PFSK-1 (cell line): ENCODE measurements at regions not wholly inside any gene's neighbourhood (a gene's known extent, or its start where the extent isn't known, plus 50 kb on each side); places are given as distances from the start of the nearest gene placed in this dataset.

Experiments
- POLR2AphosphoS5 ChIP-seq: IDR thresholded peaks from 2 replicates; pipeline ENCODE4 v1.6.1; 2012; ENCODE audit warnings: low read depth, mild to moderate bottlenecking, control low read depth, low read length, moderate library complexity
- TF ChIP-seq, protein P1 (sequence below), 2 experiments: IDR thresholded peaks; 2 replicates each; pipeline versions ENCODE4 v1.6.1 to v1.8.0; 2011 to 2012; ENCODE audit warnings: low read depth in 2 of 2, low read length in 2 of 2, control low read depth in 1 of 2, inconsistent platforms in 1 of 2, mild to moderate bottlenecking in 1 of 2, moderate library complexity in 1 of 2; ENCODE audit not compliant: insufficient read depth in 1 of 2

DNA sequence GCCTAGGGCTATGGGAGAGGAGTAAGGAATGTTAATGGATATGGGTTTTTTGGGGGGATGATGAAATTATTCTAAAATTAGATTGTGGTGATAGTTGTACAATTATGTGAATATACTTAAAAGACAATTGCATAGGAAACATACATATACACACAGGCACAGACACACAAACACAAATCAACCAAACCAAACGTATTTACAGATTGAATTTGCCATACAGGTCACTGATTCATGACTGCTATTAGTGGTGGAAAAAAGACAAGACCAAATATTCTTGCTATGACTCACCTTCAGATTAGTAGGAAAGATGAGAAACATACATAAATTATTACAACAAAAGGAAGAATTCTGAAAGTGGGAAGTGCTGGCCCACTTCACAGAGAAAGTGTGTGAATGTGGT is 85.3 kb downstream of the C3orf38 start:
- TF ChIP-seq POLR2AphosphoS5: no peak
- TF ChIP-seq, protein P1, sequence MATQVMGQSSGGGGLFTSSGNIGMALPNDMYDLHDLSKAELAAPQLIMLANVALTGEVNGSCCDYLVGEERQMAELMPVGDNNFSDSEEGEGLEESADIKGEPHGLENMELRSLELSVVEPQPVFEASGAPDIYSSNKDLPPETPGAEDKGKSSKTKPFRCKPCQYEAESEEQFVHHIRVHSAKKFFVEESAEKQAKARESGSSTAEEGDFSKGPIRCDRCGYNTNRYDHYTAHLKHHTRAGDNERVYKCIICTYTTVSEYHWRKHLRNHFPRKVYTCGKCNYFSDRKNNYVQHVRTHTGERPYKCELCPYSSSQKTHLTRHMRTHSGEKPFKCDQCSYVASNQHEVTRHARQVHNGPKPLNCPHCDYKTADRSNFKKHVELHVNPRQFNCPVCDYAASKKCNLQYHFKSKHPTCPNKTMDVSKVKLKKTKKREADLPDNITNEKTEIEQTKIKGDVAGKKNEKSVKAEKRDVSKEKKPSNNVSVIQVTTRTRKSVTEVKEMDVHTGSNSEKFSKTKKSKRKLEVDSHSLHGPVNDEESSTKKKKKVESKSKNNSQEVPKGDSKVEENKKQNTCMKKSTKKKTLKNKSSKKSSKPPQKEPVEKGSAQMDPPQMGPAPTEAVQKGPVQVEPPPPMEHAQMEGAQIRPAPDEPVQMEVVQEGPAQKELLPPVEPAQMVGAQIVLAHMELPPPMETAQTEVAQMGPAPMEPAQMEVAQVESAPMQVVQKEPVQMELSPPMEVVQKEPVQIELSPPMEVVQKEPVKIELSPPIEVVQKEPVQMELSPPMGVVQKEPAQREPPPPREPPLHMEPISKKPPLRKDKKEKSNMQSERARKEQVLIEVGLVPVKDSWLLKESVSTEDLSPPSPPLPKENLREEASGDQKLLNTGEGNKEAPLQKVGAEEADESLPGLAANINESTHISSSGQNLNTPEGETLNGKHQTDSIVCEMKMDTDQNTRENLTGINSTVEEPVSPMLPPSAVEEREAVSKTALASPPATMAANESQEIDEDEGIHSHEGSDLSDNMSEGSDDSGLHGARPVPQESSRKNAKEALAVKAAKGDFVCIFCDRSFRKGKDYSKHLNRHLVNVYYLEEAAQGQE (IDR thresholded peaks at IDR 0.05; ENCODE audit: insufficient read depth in 1 of 2, low read depth in 2 of 2, low read length in 2 of 2): no peak
